OCI-LY1 (cell line): ENCODE measurements at regions not wholly inside any gene's neighbourhood (a gene's known extent, or its start where the extent isn't known, plus 50 kb on each side); places are given as distances from the start of the nearest gene placed in this dataset.

Source experiments
- CTCF ChIP-seq: fragments of 200-600 bp; sonication (generic), shearing (Covaris generic); IDR thresholded peaks from 2 replicates; pipeline ENCODE4 v1.5.1; 2017; ENCODE audit warnings: mild to moderate bottlenecking, antibody characterized with exemption, low read length, moderate library complexity, mixed read lengths
- EZH2 ChIP-seq: fragments of 200-600 bp; sonication (generic), shearing (Covaris generic); IDR thresholded peaks from 2 replicates; pipeline ENCODE4 v1.8.0; 2017; ENCODE audit warnings: borderline replicate concordance, mixed run types, mild to moderate bottlenecking, antibody characterized with exemption, low read length, moderate library complexity, mixed read lengths

- TF ChIP-seq CTCF: no peak
- no peak for TF ChIP-seq EZH2
These were observed 454.7 kb downstream of the CDH8 start for GRCh38 chr16:61581417-61582046.
